ENCODE measurements at regions not wholly inside any gene's neighbourhood (a gene's known extent, or its start where the extent isn't known, plus 50 kb on each side); places are given as distances from the start of the nearest gene placed in this dataset.

DNA sequence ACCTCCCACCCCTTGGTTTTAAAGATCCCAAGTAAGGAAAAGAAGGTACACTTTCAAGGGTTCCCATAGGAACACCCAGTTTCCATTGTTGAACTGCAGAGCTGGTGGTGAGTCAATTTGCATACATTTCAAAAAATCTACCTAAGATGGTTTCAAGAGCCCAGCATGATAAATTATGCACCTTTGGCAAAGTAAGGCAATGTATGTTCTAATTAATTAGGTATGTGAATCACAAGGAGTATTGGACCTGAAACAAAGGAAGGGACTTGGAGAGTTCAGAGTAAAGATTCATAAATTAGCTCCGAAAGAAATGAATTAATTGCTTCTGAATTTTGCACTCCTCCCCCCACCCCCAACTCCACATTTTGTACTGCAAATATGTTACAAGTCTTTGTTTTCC lies 459.7 kb downstream of the LRATD1 start:
- TF ChIP-seq, protein P1, sequence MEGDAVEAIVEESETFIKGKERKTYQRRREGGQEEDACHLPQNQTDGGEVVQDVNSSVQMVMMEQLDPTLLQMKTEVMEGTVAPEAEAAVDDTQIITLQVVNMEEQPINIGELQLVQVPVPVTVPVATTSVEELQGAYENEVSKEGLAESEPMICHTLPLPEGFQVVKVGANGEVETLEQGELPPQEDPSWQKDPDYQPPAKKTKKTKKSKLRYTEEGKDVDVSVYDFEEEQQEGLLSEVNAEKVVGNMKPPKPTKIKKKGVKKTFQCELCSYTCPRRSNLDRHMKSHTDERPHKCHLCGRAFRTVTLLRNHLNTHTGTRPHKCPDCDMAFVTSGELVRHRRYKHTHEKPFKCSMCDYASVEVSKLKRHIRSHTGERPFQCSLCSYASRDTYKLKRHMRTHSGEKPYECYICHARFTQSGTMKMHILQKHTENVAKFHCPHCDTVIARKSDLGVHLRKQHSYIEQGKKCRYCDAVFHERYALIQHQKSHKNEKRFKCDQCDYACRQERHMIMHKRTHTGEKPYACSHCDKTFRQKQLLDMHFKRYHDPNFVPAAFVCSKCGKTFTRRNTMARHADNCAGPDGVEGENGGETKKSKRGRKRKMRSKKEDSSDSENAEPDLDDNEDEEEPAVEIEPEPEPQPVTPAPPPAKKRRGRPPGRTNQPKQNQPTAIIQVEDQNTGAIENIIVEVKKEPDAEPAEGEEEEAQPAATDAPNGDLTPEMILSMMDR (IDR thresholded peaks at IDR 0.05) = no peak
- no peak for TF ChIP-seq ZFX (IDR thresholded peaks at IDR 0.05; ENCODE audit: borderline replicate concordance)

Data from 22Rv1 (cell line).